ENCODE measurements at regions not wholly inside any gene's neighbourhood (a gene's known extent, or its start where the extent isn't known, plus 50 kb on each side); places are given as distances from the start of the nearest gene placed in this dataset.
A peak's percentile ranks its signal among the peaks of the same experiment; 100 is the strongest.
"Not testable (repeated sequence)": the region's sequence is repeated elsewhere in the genome, so short reads cannot be mapped to it uniquely, and the experiment has no call there.

GRCh38 chr3:94645790-94646189 lies 582.9 kb downstream of the NSUN3 start:
- H3K27me3 ChIP-seq: no peaks in the 10 kb centered on the region
- no peak for DNase-seq (ENCODE audit: low spot score)
- no peak overlapping the region for H3K4me3 ChIP-seq
- no peaks in the 10 kb centered on the region for H3F3A ChIP-seq (ENCODE audit: low read depth)
- H3K4me2 ChIP-seq: no peak overlapping the region
- no peaks in the 10 kb centered on the region for H4K20me1 ChIP-seq (ENCODE audit: low read depth)
- Mint-ChIP-seq H3K36me3 (no peaks in the 10 kb centered on the region), H3K27me3 (ENCODE audit: insufficient read depth, low read depth) (no peaks in the 10 kb centered on the region), H3K4me1 (no peaks in the 10 kb centered on the region), H3K9me3 (peaks cover 6% of the 10 kb centered on the region), H3K27ac (no peak overlapping the region), H3K4me3 (no peak overlapping the region)
- no peak overlapping the region for H3K9ac ChIP-seq
- H3K9me3 ChIP-seq (ENCODE audit: low read depth): no peaks in the 10 kb centered on the region
- no peak overlapping the region for H3K27ac ChIP-seq
- H3K36me3 ChIP-seq: no peaks in the 10 kb centered on the region
- H2AFZ ChIP-seq (replicated peaks): no peak overlapping the region
- no peaks in the 10 kb centered on the region for H3K79me2 ChIP-seq (ENCODE audit: low read depth)
- TF ChIP-seq EZH2phosphoT487 (IDR thresholded peaks at IDR 0.05) (no peak), EZH2 (IDR thresholded peaks at IDR 0.05) (no peak), CTCF (IDR thresholded peaks at IDR 0.05) (no peak)
- no peaks in the 10 kb centered on the region for H3K4me1 ChIP-seq

- no peak overlapping the region for H3K27ac ChIP-seq
- TF ChIP-seq EZH2phosphoT487 (IDR thresholded peaks at IDR 0.05) (no peak), EZH2 (IDR thresholded peaks at IDR 0.05) (no peak), CTCF (IDR thresholded peaks at IDR 0.05) (no peak)
- H3F3A ChIP-seq (ENCODE audit: low read depth): no peaks in the 10 kb centered on the region
- no peaks in the 10 kb centered on the region for H3K9me3 ChIP-seq (ENCODE audit: low read depth)
- H3K36me3 ChIP-seq: no peaks in the 10 kb centered on the region
- Mint-ChIP-seq H3K27ac (no peak overlapping the region), H3K4me3 (no peak overlapping the region), H3K9me3 (peaks cover 4% of the 10 kb centered on the region), H3K4me1 (no peaks in the 10 kb centered on the region), H3K27me3 (ENCODE audit: insufficient read depth, low read depth) (no peaks in the 10 kb centered on the region), H3K36me3 (no peaks in the 10 kb centered on the region)
- no peaks in the 10 kb centered on the region for H3K27me3 ChIP-seq
- H2AFZ ChIP-seq (replicated peaks): no peak overlapping the region
- H4K20me1 ChIP-seq (ENCODE audit: low read depth): no peaks in the 10 kb centered on the region
- no peak overlapping the region for H3K4me2 ChIP-seq
- H3K9ac ChIP-seq: no peak overlapping the region
- no peaks in the 10 kb centered on the region for H3K79me2 ChIP-seq (ENCODE audit: low read depth)
- DNase-seq (ENCODE audit: low spot score): no peak
- no peaks in the 10 kb centered on the region for H3K4me1 ChIP-seq
- no peak overlapping the region for H3K4me3 ChIP-seq
Measured at GRCh38 chr3:94647131-94647530, 584.3 kb downstream of the NSUN3 start.

- not testable (repeated sequence) for H3K9me3 Mint-ChIP-seq; H3K4me1 ChIP-seq; H4K20me1 ChIP-seq (ENCODE audit: low read depth); H3K9ac ChIP-seq; H3K27me3 ChIP-seq; H3K9me3 ChIP-seq (ENCODE audit: low read depth); H3K36me3 Mint-ChIP-seq; H3K79me2 ChIP-seq (ENCODE audit: low read depth); H3K27me3 Mint-ChIP-seq (ENCODE audit: insufficient read depth, low read depth); H3K4me2 ChIP-seq; H3K27ac ChIP-seq; H3K4me3 Mint-ChIP-seq; H3K4me3 ChIP-seq; H3K27ac Mint-ChIP-seq; H3K4me1 Mint-ChIP-seq; H3K36me3 ChIP-seq; H3F3A ChIP-seq (ENCODE audit: low read depth); DNase-seq (ENCODE audit: low spot score); H2AFZ ChIP-seq (replicated peaks)
Measured at GRCh38 chr3:94648270-94649180, 585.7 kb downstream of the NSUN3 start.

- Mint-ChIP-seq H3K36me3 (no peaks in the 10 kb centered on the region), H3K4me1 (no peaks in the 10 kb centered on the region), H3K9me3 (no peaks in the 10 kb centered on the region), H3K27me3 (ENCODE audit: insufficient read depth, low read depth) (peaks cover 5% of the 10 kb centered on the region), H3K27ac (no peak overlapping the region), H3K4me3 (no peak overlapping the region)
- Histone ChIP-seq H4K20me1 (ENCODE audit: low read depth) (no peaks in the 10 kb centered on the region), H3K9ac (no peak overlapping the region), H3K79me2 (ENCODE audit: low read depth) (no peaks in the 10 kb centered on the region), H3K36me3 (no peaks in the 10 kb centered on the region), H3F3A (ENCODE audit: low read depth) (no peaks in the 10 kb centered on the region), H3K27me3 (no peaks in the 10 kb centered on the region), H3K4me1 (no peaks in the 10 kb centered on the region), H3K4me3 (no peak overlapping the region), H3K4me2 (no peak overlapping the region), H3K9me3 (ENCODE audit: low read depth) (no peaks in the 10 kb centered on the region), H2AFZ (replicated peaks) (no peak overlapping the region), H3K27ac (no peak overlapping the region)
- TF ChIP-seq CTCF (IDR thresholded peaks at IDR 0.05) (no peak), EZH2 (IDR thresholded peaks at IDR 0.05) (no peak), EZH2phosphoT487 (IDR thresholded peaks at IDR 0.05) (no peak)
- DNase-seq (ENCODE audit: low spot score): peak; percentile 4
Measured at GRCh38 chr3:94654096-94654495, 591.2 kb downstream of the NSUN3 start.

Measured in neural progenitor cell (in vitro differentiated cells).